ENCODE measurements at regions not wholly inside any gene's neighbourhood (a gene's known extent, or its start where the extent isn't known, plus 50 kb on each side); places are given as distances from the start of the nearest gene placed in this dataset.
"Not testable (repeated sequence)": the region's sequence is repeated elsewhere in the genome, so short reads cannot be mapped to it uniquely, and the experiment has no call there.

GRCh38 chr21:14677013-14677412 lies 130.9 kb upstream of the SAMSN1 start:
- no peak for DNase-seq

DNA sequence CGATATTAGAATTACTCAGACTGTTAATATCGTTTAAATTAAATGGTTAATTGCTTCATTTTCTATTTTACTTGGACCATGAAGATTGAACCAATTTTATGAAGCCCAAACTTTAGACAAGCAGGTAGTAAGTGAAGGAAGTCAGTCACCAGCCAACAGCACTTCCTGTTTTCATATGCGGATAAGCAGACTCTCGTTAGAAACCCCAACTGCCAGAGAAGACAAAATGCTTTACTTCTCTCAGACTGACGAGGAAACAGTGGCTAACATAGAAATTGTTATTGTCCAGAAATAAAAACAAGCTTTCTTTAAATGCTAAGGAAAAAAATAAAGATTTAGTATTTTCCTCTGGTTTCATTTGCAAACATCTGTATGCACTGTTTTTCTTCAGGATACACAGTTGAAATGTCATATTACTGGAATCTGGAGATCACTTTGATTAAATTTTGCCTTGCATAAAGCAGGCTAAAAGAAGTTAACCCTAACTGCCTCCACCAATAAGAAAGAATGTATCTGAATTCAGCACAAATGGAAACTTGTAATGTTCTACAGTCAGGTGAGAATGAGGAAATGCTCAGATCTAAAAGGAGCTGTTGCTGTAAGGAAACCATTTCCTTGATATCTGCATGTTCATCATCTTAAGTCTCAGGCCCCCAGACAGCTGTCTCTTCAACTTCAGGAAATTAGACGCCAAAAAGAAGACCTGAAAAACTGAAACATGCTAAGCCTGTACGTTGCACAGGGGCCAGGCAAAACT lies 129.8 kb upstream of the SAMSN1 start:
- peak in 1 of 2 donors; percentile 12 for DNase-seq

DNA sequence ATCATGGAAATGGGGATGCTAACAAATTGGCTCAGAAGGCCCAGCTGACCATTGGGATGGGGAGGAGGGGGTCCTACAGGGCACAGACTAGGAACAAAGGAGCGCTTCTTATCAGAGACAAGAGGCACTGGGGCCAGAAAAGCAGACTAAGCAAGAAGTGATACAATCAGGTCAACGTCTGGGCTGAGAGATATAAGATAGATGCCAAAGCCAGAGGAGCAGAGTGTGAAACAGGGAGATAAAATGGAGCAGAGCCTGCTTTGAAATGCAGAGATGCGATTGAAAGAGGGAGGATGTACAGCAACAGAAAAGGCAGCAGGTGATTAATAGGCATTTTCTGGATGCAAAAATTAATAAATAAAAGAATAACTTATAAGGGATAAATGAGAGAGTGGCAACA lies 127.5 kb upstream of the SAMSN1 start:
- DNase-seq: no peak

DNA sequence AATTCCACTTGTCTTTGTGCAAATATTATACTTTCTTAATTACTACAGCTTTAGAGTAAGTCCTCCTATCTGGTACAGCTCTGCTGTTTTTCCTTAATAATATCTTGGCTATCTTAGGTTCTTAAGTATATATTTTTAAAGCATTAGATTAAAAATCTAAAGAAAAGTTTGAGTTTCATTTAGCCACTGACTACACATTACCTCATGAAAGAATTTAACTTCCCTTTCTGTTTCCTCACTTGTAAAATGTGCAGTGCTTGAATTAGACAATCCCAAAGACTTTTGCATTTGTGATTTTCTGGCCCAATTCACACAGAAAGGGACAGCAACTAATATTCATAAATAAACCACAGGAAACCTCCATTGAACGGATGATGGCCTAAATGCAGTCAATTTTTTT lies 126.4 kb upstream of the SAMSN1 start:
- DNase-seq: no peak

GRCh38 chr21:14670409-14670808 lies 124.3 kb upstream of the SAMSN1 start:
- no peak for DNase-seq

DNA sequence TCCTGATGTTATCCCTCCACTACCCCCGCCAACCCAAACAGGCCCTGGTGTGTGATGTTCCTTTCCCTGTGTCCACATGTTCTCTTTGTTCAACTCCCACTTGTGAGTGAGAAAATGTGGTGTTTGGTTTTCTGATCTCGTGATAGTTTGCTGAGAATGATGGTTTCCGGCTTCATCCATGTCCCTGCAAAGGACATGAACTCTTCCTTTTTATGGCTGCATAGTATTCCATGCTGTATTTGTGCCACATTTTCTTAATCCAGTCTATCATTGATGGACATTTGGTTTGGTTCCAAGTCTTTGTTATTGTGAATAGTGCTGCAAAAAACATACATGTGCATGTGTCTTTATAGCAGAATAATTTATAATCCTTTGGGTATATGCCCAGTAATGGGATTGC lies 123.0 kb upstream of the SAMSN1 start:
- not testable (repeated sequence) for DNase-seq

DNA sequence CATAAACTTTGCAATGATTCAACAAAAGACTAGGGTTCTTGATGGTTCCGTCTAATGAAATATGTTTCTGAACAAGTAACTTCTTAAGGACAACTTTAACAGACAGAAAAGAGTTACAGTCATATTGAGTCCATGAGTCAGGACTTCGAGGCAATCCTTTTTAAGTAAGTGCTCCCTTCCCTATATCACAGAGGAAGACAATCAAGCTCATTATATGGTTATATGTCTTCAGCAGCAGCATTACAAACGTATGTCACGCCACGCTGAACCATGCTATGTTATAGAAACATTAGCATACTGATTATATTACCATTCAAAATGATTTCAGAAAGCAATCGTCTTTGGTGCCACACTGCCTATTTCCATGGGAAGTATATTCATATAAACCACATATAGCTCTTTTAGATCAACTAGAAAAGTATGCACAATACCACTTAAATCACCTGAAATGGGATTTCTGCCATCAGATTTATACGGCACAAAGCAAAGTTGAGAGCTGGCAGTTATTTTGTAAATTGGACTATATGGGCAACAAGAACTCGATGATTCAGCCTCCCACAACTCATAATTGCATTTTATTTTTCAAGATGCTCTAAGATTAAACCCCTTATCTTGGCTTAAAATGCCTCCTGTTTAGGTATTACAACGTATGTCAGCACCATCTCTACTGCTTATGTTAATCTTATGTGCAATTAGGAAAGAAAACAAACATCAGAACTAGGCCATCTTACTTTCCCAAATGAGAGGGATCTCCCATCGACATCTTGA lies 111.3 kb upstream of the SAMSN1 start:
- no peak for DNase-seq

DNA sequence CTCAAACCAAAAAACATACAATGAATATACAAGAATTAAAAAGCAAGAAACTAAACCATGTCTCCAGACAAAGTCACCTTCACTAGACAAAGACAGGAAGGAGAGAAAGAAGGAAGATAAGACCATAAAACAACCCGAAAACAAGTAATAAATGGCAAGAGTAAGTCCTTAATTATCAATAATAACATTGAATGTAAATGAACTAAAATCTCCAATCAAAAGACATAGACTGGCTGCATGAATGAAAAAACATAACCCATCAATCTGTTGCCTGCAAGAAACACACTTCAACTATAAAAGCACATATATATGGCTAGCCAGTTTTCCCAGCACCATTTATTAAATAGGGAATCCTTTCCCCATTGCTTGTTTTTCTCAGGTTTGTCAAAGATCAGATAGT lies 100.8 kb upstream of the SAMSN1 start:
- DNase-seq: no peak

GRCh38 chr21:14645702-14646101 lies 99.6 kb upstream of the SAMSN1 start:
- DNase-seq: no peak

GRCh38 chr21:14632359-14632758 lies 86.2 kb upstream of the SAMSN1 start:
- no peak for DNase-seq

DNA sequence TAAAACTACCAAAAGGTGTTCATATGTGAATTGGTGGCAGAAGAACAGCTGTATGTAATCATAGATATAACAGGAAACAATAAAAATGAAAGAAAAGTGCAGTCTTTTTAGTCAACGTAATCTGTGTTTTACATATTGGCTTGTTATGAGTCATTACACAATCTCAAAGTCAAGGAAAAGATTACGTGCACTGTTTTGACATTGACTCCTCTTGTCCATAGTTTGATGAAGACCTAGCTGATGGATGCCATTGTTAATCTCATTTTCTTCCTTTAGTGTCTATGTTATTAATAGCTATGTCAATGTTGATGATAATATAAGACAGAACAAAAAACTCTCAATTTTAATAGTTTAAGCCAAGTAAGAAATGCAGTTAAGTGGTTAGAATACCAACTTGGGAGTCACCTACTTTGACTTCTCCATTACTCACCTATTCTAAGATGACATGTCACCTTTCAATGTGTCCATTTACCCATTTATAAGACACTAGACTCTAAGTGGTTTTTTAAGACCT lies 84.5 kb upstream of the SAMSN1 start:
- DNase-seq: no peak

GRCh38 chr21:14629461-14629860 lies 83.3 kb upstream of the SAMSN1 start:
- DNase-seq: no peak

DNA sequence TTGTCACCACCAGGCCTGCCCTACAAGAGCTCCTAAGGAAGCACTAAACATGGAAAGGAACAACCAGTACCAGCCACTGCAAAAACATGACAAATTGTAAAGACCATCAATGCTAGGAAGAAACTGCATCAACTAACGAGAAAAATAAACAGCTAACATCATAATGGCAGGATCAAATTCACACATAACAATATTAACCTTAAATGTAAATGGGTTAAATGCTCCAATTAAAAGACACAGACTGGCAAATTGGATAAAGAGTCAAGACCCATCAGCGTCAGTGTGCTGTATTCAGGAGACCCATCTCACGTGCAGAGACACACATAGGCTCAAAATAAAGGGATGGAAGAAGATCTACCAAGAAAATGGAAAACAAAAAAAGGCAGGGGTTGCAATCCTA lies 77.0 kb upstream of the SAMSN1 start:
- not testable (repeated sequence) for DNase-seq

GRCh38 chr21:14620152-14620551 lies 74.0 kb upstream of the SAMSN1 start:
- DNase-seq: no peak

DNA sequence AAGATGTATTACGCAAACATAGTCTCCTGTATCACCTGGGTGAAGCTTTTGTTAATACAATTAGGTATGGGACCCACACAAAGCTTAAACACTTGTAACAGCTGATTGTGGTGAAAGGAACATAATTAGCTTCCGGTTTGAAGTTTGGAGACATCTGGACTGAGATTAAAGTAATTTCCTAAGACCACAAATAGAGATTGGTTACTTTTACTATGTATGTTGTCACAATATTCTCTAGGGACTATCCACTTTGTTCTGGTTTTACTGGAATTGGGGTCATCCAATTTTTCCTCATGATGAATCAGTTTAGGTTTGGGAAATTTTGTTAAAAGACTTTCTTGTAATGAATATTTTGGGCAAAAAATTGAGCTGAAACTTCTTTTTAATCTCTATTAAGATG lies 71.8 kb upstream of the SAMSN1 start:
- DNase-seq: no peak

GRCh38 chr21:14617040-14617393 lies 70.9 kb upstream of the SAMSN1 start:
- DNase-seq: no peak

GRCh38 chr21:14616380-14617039 lies 70.4 kb upstream of the SAMSN1 start:
- DNase-seq: no peak

DNA sequence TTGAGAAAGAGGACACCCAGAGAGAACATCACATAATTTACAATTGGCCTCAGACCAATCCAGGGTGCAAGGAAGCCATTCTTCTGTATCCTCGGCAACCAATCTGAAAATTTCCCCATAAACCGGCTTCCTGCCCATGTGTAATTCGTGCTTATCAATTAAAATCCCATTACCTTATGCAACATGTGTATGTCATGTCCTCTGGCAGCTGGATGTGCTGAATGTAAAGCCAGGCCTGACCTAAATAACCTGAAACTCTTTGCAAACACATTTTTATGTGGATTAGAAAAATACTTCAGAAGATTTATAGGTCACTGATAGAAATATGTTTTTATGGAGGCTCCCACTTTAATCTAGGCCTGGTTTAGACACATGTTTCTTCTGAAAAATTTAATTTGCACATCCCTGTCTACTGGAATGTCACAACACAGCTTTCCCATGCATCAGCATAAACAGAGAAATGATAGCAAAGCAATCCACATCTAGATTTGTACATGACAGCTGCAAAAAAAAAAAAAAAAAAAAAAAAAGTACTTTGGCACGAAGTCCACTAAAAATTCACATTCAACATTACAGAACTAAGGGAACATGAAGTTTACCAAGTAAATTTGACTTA lies 69.4 kb upstream of the SAMSN1 start:
- no peak for DNase-seq

DNA sequence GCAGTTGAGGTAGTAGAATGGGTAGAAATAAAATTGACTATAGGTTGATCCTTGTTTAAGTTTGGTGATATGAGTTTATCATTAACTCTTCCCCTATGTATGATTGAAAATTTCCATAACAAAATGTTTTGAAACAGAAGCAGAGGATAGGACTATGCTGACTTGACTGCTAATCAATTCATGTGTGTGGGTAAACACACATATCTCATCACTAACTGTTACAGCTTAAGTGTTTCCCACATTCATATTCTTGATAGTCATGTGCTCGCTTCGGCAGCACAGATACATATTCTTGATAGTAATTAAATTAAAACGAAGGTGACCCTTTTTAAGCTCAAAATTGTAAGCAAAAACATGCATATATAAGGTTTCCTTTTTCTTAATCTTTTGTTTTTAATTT lies 68.2 kb upstream of the SAMSN1 start:
- no peak for DNase-seq

DNA sequence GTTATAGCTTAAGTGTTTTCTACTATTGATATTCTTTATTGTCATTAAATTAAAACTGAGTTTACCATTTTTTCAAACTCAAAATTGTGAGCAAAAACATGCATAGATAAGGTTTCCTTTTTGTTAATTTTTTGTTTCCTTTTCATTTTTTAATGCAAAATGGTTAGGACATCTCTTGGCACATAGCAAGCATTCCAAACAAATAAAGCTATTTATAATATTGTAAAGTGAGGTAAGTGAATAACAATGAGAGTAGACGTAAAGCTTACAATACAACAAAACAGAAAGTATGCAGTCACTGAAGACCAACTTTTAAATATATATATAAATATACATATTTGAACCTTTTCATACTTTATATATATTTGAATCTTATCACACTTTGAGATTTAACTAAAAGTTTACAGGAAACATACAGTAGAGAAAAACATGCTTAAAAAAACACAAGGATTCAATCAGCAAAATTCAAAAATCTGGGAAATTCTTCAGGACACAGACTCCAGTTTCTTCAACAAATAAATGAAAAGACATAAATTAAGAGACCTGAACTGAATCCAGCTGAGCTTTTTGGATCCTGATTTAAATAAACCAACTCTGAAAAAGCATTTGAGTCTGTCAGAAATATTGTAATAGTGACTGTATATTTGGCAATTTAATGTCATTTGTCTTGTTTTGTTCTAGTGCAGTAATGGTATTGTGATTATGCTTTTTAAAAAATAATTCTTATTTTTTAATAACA lies 67.5 kb upstream of the SAMSN1 start:
- DNase-seq: no peak

- not testable (repeated sequence) for DNase-seq
Observed at GRCh38 chr21:14610119-14610518, 64.0 kb upstream of the SAMSN1 start.

DNA sequence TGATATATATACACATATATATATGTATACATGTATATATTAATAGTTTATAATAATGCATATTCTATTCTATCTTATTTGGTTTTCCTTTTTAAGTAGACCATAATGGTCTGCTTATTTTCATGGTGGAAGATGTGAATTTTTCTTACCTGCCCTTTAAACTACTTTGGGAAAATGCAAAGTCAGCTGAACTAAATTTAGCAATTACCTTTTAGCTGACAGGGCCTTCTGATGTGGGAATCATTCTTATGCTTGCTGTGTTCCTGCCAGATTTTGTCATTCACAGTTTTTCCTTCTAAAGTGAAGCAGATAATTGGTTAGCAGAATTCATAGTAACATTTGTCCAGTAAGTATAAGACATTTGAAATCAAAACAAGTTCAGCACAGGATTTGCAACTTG lies 63.2 kb upstream of the SAMSN1 start:
- no peak for DNase-seq

- no peak for DNase-seq
Observed at GRCh38 chr21:14607262-14607661, 61.1 kb upstream of the SAMSN1 start.
